ENCODE measurements at regions not wholly inside any gene's neighbourhood (a gene's known extent, or its start where the extent isn't known, plus 50 kb on each side); places are given as distances from the start of the nearest gene placed in this dataset.

- TF ChIP-seq ZNF468 (CRISPR knock-in tag; IDR thresholded peaks at IDR 0.05) (no peak), CEBPB (IDR thresholded peaks at IDR 0.05; ENCODE audit: borderline replicate concordance, low read depth, low read length) (no peak), ZNF264 (CRISPR knock-in tag; IDR thresholded peaks at IDR 0.05) (no peak), EP300 (IDR thresholded peaks at IDR 0.05; ENCODE audit: low read depth in 2 of 2, low read length in 2 of 2) (no peak), EP300 (CRISPR knock-in tag; IDR thresholded peaks at IDR 0.05; ENCODE audit: borderline replicate concordance) (no peak), XRCC5 (optimal IDR thresholded peaks at IDR 0.05; ENCODE audit: low read length) (no peak), RFX5 (IDR thresholded peaks at IDR 0.05; ENCODE audit: low read depth, low read length) (no peak), FOSL1 (CRISPR knock-in tag; IDR thresholded peaks at IDR 0.05; ENCODE audit: borderline replicate concordance) (no peak), HOXA7 (CRISPR knock-in tag; IDR thresholded peaks at IDR 0.05) (no peak), TAF1 (CRISPR knock-in tag; IDR thresholded peaks at IDR 0.05) (no peak), CHD4 (IDR thresholded peaks at IDR 0.05; ENCODE audit: borderline replicate concordance, low read length) (no peak), TCF7L2 (IDR thresholded peaks at IDR 0.05; ENCODE audit: low read depth, low read length) (no peak)
- TF ChIP-seq, protein P1, sequence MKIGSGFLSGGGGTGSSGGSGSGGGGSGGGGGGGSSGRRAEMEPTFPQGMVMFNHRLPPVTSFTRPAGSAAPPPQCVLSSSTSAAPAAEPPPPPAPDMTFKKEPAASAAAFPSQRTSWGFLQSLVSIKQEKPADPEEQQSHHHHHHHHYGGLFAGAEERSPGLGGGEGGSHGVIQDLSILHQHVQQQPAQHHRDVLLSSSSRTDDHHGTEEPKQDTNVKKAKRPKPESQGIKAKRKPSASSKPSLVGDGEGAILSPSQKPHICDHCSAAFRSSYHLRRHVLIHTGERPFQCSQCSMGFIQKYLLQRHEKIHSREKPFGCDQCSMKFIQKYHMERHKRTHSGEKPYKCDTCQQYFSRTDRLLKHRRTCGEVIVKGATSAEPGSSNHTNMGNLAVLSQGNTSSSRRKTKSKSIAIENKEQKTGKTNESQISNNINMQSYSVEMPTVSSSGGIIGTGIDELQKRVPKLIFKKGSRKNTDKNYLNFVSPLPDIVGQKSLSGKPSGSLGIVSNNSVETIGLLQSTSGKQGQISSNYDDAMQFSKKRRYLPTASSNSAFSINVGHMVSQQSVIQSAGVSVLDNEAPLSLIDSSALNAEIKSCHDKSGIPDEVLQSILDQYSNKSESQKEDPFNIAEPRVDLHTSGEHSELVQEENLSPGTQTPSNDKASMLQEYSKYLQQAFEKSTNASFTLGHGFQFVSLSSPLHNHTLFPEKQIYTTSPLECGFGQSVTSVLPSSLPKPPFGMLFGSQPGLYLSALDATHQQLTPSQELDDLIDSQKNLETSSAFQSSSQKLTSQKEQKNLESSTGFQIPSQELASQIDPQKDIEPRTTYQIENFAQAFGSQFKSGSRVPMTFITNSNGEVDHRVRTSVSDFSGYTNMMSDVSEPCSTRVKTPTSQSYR (CRISPR knock-in tag; IDR thresholded peaks at IDR 0.05; ENCODE audit: borderline replicate concordance): no peak
These were observed 56.3 kb upstream of the TMEM18 start for GRCh38 chr2:733495-733894.
